ENCODE measurements at regions not wholly inside any gene's neighbourhood (a gene's known extent, or its start where the extent isn't known, plus 50 kb on each side); places are given as distances from the start of the nearest gene placed in this dataset.

GRCh38 chr5:111013011-111013410, 58.5 kb upstream of the TSLP start:
- H3K4me3 Mint-ChIP-seq = no peak overlapping the region
- CTCF ChIA-PET = no interaction called here
- H3K27me3 Mint-ChIP-seq = no peaks in the 10 kb centered on the region
- H3K9me3 Mint-ChIP-seq = no peaks in the 10 kb centered on the region
- H3K4me1 Mint-ChIP-seq = no peaks in the 10 kb centered on the region
- no peak for DNase-seq
- POLR2A ChIA-PET = no interaction called here
- H3K27ac Mint-ChIP-seq = no peak overlapping the region
- H3K36me3 Mint-ChIP-seq (ENCODE audit: low read depth) = no peaks in the 10 kb centered on the region

GRCh38 chr5:111016801-111017200, 54.7 kb upstream of the TSLP start:
- POLR2A ChIA-PET = no interaction called here
- H3K36me3 Mint-ChIP-seq (ENCODE audit: low read depth) = no peaks in the 10 kb centered on the region
- H3K4me1 Mint-ChIP-seq = no peaks in the 10 kb centered on the region
- H3K9me3 Mint-ChIP-seq = no peaks in the 10 kb centered on the region
- no peak overlapping the region for H3K27ac Mint-ChIP-seq
- H3K27me3 Mint-ChIP-seq = no peaks in the 10 kb centered on the region
- DNase-seq = no peak
- CTCF ChIA-PET = no interaction called here
- no peak overlapping the region for H3K4me3 Mint-ChIP-seq

- ChIA-PET CTCF (no interaction called here), POLR2A (no interaction called here)
- no peaks in the 10 kb centered on the region for H3K27me3 Mint-ChIP-seq
- no peaks in the 10 kb centered on the region for H3K9me3 Mint-ChIP-seq
- no peak for DNase-seq
- no peak overlapping the region for H3K27ac Mint-ChIP-seq
- no peaks in the 10 kb centered on the region for H3K36me3 Mint-ChIP-seq (ENCODE audit: low read depth)
- H3K4me1 Mint-ChIP-seq = no peaks in the 10 kb centered on the region
- no peak overlapping the region for H3K4me3 Mint-ChIP-seq
Measured at GRCh38 chr5:111017731-111018130, 53.8 kb upstream of the TSLP start.
